CD8-positive, alpha-beta memory T cell (primary cell): ENCODE measurements at regions not wholly inside any gene's neighbourhood (a gene's known extent, or its start where the extent isn't known, plus 50 kb on each side); places are given as distances from the start of the nearest gene placed in this dataset.

ENCODE experiments used
- CTCF ChIA-PET: fragments of 350-600 bp; sonication (Branson Sonifier 250); formaldehyde crosslinking; loops from one replicate; lab custom pipeline; 2021; ENCODE audit warnings: antibody characterized with exemption; lab: Charles Lee
- POLR2A ChIA-PET: fragments of 350-600 bp; sonication (Branson Sonifier 250); formaldehyde crosslinking; loops from one replicate; lab custom pipeline; 2021; ENCODE audit warnings: antibody characterized with exemption; lab: Charles Lee
- DNase-seq, 5 donors: peaks; one replicate each; pipeline versions ENCODE4 v3.0.0 to v3.0.0-alpha.2; 2020 to 2022; ENCODE audit warnings: mixed read lengths in 1 of 5
- H3K27ac ChIP-seq: one replicate; pipeline ENCODE4 v1.7.0; 2013; ENCODE audit warnings: low read depth, mild to moderate bottlenecking, low read length, moderate library complexity
- H3K27me3 ChIP-seq: 2 replicates; pipeline ENCODE4 v1.7.0; 2013; ENCODE audit warnings: low read length, mild to moderate bottlenecking; ENCODE audit not compliant: insufficient read depth, poor library complexity, severe bottlenecking
- H3K36me3 ChIP-seq: 2 replicates; pipeline ENCODE4 v1.7.0; 2013; ENCODE audit warnings: mild to moderate bottlenecking, low read length, moderate library complexity; ENCODE audit not compliant: insufficient read depth
- H3K4me1 ChIP-seq: 2 replicates; pipeline ENCODE4 v1.7.0; 2013; ENCODE audit warnings: mild to moderate bottlenecking, low read length, moderate library complexity; ENCODE audit not compliant: insufficient read depth
- H3K4me3 ChIP-seq: 2 replicates; pipeline ENCODE4 v1.7.0; 2013; ENCODE audit warnings: mild to moderate bottlenecking, low read length
- H3K9me3 ChIP-seq: 2 replicates; pipeline ENCODE4 v1.7.0; 2013; ENCODE audit warnings: mild to moderate bottlenecking, low read length
- H3K27ac Mint-ChIP-seq, 8 donors: one replicate each; pipeline ENCODE4 v1.8.0; 2020 to 2021; ENCODE audit warnings: mixed read lengths in 8 of 8, mild to moderate bottlenecking in 6 of 8, inconsistent platforms in 3 of 8, moderate library complexity in 3 of 8
- H3K27me3 Mint-ChIP-seq, 2 donors: one replicate each; pipeline ENCODE4 v1.8.0; 2020 to 2021; ENCODE audit warnings: mixed read lengths in 2 of 2, mild to moderate bottlenecking in 1 of 2, moderate library complexity in 1 of 2
- H3K36me3 Mint-ChIP-seq, 3 donors: one replicate each; pipeline ENCODE4 v1.8.0; 2020 to 2021; ENCODE audit warnings: mixed read lengths in 3 of 3, inconsistent platforms in 1 of 3, mild to moderate bottlenecking in 1 of 3
- H3K4me1 Mint-ChIP-seq, 3 donors: one replicate each; pipeline ENCODE4 v1.8.0; 2020 to 2021; ENCODE audit warnings: mixed read lengths in 3 of 3, inconsistent platforms in 1 of 3, mild to moderate bottlenecking in 1 of 3
- H3K4me3 Mint-ChIP-seq, 7 donors: one replicate each; pipeline ENCODE4 v1.8.0; 2020 to 2021; ENCODE audit warnings: mixed read lengths in 7 of 7, mild to moderate bottlenecking in 6 of 7, moderate library complexity in 4 of 7, inconsistent platforms in 2 of 7
- H3K9me3 Mint-ChIP-seq, 5 donors: one replicate each; pipeline ENCODE4 v1.8.0; 2020 to 2022; ENCODE audit warnings: mixed read lengths in 5 of 5, mild to moderate bottlenecking in 3 of 5, moderate library complexity in 2 of 5, inconsistent platforms in 1 of 5

GRCh38 chr3:176939022-176939817 lies 258.1 kb downstream of the TBL1XR1 start:
- H3K27me3 Mint-ChIP-seq = peaks cover 10 to 28% of the 10 kb centered on the region in 2 donors
- H3K4me3 Mint-ChIP-seq = no peak overlapping the region
- H3K4me1 Mint-ChIP-seq = no peaks in the 10 kb centered on the region
- H3K4me3 ChIP-seq = no peak overlapping the region
- H3K9me3 Mint-ChIP-seq = no peaks in the 10 kb centered on the region
- no peaks in the 10 kb centered on the region for H3K27me3 ChIP-seq
- H3K27ac Mint-ChIP-seq = no peak overlapping the region
- POLR2A ChIA-PET = no interaction called here
- CTCF ChIA-PET = interaction anchor here (0.7 to 2.4 kb wide), 4 partner anchors 48 to 71 kb away, joined by 3 to 10 read pairs (median 3); no protein-coding TSS in a partner anchor
- no peaks in the 10 kb centered on the region for H3K9me3 ChIP-seq
- H3K36me3 Mint-ChIP-seq = no peaks in the 10 kb centered on the region
- no peaks in the 10 kb centered on the region for H3K36me3 ChIP-seq
- no peaks in the 10 kb centered on the region for H3K4me1 ChIP-seq
- H3K27ac ChIP-seq = no peak overlapping the region
- peak in 3 of 5 donors; percentile 21 to 47 (median 31) for DNase-seq

DNA sequence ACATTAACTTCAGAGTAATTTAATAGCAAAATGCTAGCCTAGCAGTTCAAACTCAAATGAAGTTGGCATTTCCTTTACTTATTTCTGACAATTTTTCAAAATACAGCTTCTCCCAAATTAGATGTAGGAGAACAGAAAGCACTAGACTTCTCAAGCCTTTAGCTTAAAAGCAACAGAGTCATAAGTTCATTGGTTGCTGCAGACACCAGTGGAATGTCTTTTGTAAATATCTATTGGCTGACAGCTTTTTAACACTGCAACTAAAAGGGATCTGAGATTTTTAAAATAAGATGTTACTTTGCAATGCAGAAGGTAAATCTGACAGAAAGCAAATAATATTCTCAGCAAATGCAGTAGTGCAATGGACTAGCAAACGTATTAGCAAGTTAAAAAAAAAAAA lies 259.3 kb downstream of the TBL1XR1 start:
- H3K27ac Mint-ChIP-seq = no peak overlapping the region
- H3K9me3 Mint-ChIP-seq = no peaks in the 10 kb centered on the region
- peaks cover 10 to 28% of the 10 kb centered on the region in 2 donors for H3K27me3 Mint-ChIP-seq
- no peaks in the 10 kb centered on the region for H3K4me1 Mint-ChIP-seq
- Histone ChIP-seq H3K27me3 (no peaks in the 10 kb centered on the region), H3K4me3 (no peak overlapping the region), H3K27ac (no peak overlapping the region), H3K36me3 (no peaks in the 10 kb centered on the region), H3K4me1 (no peaks in the 10 kb centered on the region), H3K9me3 (no peaks in the 10 kb centered on the region)
- ChIA-PET POLR2A (no interaction called here), CTCF (interaction anchor here (0.9 to 2.4 kb wide), 3 partner anchors 8 to 65 kb away, joined by 3 to 10 read pairs (median 5); no protein-coding TSS in a partner anchor)
- no peaks in the 10 kb centered on the region for H3K36me3 Mint-ChIP-seq
- DNase-seq = no peak
- no peak overlapping the region for H3K4me3 Mint-ChIP-seq

DNA sequence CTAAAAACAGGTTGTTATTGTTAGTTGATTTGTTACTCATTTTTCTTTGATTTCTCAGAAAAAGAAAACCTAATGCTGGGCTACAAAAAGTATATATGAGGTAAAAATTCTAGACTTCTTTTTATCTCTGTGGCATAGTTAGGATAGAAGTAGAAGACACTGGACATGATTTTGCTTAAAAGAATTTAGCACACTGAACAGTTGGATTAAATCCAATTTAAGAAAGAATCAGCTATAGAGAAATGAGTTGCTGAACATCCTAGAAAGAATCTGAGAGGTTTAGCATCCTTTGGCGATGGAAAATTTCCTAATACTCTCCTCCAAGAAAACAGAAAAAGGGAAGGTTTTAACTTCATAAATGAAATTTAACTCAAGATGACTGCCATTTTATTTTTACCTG lies 259.7 kb downstream of the TBL1XR1 start:
- no peak overlapping the region for H3K27ac Mint-ChIP-seq
- H3K4me3 ChIP-seq = no peak overlapping the region
- DNase-seq = no peak
- no peaks in the 10 kb centered on the region for H3K9me3 ChIP-seq
- no peak overlapping the region for H3K4me3 Mint-ChIP-seq
- ChIA-PET CTCF (interaction anchor here (2.4 kb wide), 1 partner anchor 65 kb away, joined by 10 read pairs; no protein-coding TSS in a partner anchor), POLR2A (no interaction called here)
- peaks cover 10 to 28% of the 10 kb centered on the region in 2 donors for H3K27me3 Mint-ChIP-seq
- no peaks in the 10 kb centered on the region for H3K4me1 Mint-ChIP-seq
- H3K4me1 ChIP-seq = no peaks in the 10 kb centered on the region
- no peaks in the 10 kb centered on the region for H3K27me3 ChIP-seq
- H3K27ac ChIP-seq = no peak overlapping the region
- no peaks in the 10 kb centered on the region for H3K36me3 Mint-ChIP-seq
- H3K36me3 ChIP-seq = no peaks in the 10 kb centered on the region
- no peaks in the 10 kb centered on the region for H3K9me3 Mint-ChIP-seq

DNA sequence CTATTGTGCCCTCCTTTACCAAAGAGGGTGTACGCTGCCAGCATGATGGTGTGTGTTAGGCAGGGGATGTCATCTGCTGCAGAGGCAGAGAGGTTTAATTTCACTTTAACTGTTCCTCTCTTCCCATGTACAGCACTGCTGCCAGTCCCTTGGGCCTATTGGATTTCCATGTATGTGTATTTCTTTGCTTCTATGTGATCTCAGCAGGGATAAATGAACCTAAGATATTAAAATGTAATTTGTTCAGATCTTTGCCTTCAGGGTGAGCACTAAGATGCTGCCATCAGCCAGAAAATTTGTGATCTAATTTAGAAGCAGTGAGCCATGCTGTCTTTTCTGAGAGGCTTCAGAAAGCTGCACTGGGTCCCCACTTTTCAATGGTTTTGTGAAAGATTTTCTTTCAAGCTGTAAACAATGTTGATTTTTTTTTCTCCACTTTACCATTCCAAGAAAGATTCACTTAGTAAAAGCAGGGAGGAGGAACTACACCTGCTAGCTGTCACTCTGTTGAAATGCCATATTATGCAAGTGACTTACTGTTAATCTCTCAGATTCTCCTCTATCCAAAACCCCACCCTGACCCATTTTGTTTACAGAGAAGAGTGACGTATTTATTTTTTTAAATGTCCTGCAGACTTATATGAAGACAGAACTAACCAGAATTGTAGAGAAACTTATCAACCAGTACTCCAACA lies 261.9 kb downstream of the TBL1XR1 start:
- Mint-ChIP-seq H3K4me1 (no peaks in the 10 kb centered on the region), H3K27ac (peak overlapping the region in 1 of 8 donors; percentile 21), H3K36me3 (no peaks in the 10 kb centered on the region), H3K27me3 (peaks cover 9 to 22% of the 10 kb centered on the region in 2 donors), H3K4me3 (no peak overlapping the region), H3K9me3 (no peaks in the 10 kb centered on the region)
- no peaks in the 10 kb centered on the region for H3K36me3 ChIP-seq
- no peak for DNase-seq
- H3K27ac ChIP-seq = no peak overlapping the region
- no peaks in the 10 kb centered on the region for H3K27me3 ChIP-seq
- H3K4me3 ChIP-seq = no peak overlapping the region
- ChIA-PET POLR2A (no interaction called here), CTCF (no interaction called here)
- H3K9me3 ChIP-seq = no peaks in the 10 kb centered on the region
- no peaks in the 10 kb centered on the region for H3K4me1 ChIP-seq

- Histone ChIP-seq H3K4me3 (no peak overlapping the region), H3K4me1 (no peaks in the 10 kb centered on the region), H3K27me3 (no peaks in the 10 kb centered on the region), H3K36me3 (no peaks in the 10 kb centered on the region), H3K27ac (no peak overlapping the region), H3K9me3 (no peaks in the 10 kb centered on the region)
- DNase-seq = no peak
- H3K27ac Mint-ChIP-seq = no peak overlapping the region
- H3K4me3 Mint-ChIP-seq = no peak overlapping the region
- no peaks in the 10 kb centered on the region for H3K36me3 Mint-ChIP-seq
- H3K9me3 Mint-ChIP-seq = no peaks in the 10 kb centered on the region
- CTCF ChIA-PET = no interaction called here
- POLR2A ChIA-PET = no interaction called here
- H3K4me1 Mint-ChIP-seq = no peaks in the 10 kb centered on the region
- peaks cover 7 to 19% of the 10 kb centered on the region in 2 donors for H3K27me3 Mint-ChIP-seq
Measured at GRCh38 chr3:176934698-176935097, 262.6 kb downstream of the TBL1XR1 start.

GRCh38 chr3:176933704-176934103 lies 263.6 kb downstream of the TBL1XR1 start:
- Histone ChIP-seq H3K27me3 (no peaks in the 10 kb centered on the region), H3K27ac (no peak overlapping the region), H3K9me3 (no peaks in the 10 kb centered on the region), H3K4me1 (no peaks in the 10 kb centered on the region), H3K4me3 (no peak overlapping the region), H3K36me3 (no peaks in the 10 kb centered on the region)
- Mint-ChIP-seq H3K9me3 (no peaks in the 10 kb centered on the region), H3K4me1 (no peaks in the 10 kb centered on the region), H3K27ac (no peak overlapping the region), H3K27me3 (peaks cover 6 to 20% of the 10 kb centered on the region in 2 donors), H3K36me3 (no peaks in the 10 kb centered on the region), H3K4me3 (no peak overlapping the region)
- ChIA-PET CTCF (no interaction called here), POLR2A (no interaction called here)
- DNase-seq = no peak

DNA sequence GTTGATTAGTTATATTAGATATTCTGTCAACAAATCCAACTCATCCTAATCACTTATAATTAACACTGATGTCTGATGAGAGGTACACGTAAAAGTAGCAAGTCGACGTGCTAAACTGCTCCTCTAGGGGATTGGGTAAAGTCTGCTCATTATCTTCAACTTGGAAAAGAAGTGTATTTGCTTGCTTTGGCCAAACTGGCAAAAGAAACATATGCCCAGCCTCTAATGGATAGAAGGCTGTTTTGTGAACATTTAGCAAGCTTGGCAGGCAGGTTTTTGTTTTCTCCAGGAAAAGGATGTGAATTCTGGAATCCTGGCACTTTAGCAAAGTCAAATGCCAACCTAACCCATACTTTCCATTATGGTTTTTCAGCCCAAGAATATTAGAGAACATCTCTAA lies 264.8 kb downstream of the TBL1XR1 start:
- no peaks in the 10 kb centered on the region for H3K4me1 ChIP-seq
- ChIA-PET CTCF (no interaction called here), POLR2A (no interaction called here)
- no peaks in the 10 kb centered on the region for H3K27me3 ChIP-seq
- Mint-ChIP-seq H3K36me3 (no peaks in the 10 kb centered on the region), H3K4me1 (no peaks in the 10 kb centered on the region), H3K9me3 (no peaks in the 10 kb centered on the region), H3K27ac (no peak overlapping the region), H3K4me3 (no peak overlapping the region), H3K27me3 (peaks cover 6 to 23% of the 10 kb centered on the region in 2 donors)
- H3K27ac ChIP-seq = no peak overlapping the region
- H3K9me3 ChIP-seq = no peaks in the 10 kb centered on the region
- no peak overlapping the region for H3K4me3 ChIP-seq
- H3K36me3 ChIP-seq = no peaks in the 10 kb centered on the region
- no peak for DNase-seq

DNA sequence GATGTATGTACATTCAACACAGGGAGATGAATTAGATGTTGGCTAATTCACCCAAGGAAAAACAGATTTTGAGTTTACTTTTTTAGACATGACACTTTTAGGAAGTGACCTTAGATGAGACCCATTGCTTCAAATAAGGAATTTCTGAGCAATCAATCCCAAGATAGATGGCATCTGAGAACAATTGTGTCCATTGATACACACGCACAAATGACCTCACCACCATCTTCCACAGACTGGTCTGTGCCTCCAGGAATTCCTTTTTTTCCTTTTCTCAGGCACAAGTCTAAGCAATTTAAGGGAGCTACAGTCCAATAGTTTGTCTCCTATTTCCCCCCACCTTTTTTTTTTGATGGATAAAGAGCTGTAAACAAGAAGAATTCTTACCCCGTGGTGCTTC lies 265.3 kb downstream of the TBL1XR1 start:
- DNase-seq = no peak
- Mint-ChIP-seq H3K9me3 (peaks cover 0 to 3% (median 0%) of the 10 kb centered on the region in 5 donors), H3K27ac (no peak overlapping the region), H3K36me3 (no peaks in the 10 kb centered on the region), H3K27me3 (peaks cover 6 to 21% of the 10 kb centered on the region in 2 donors), H3K4me1 (no peaks in the 10 kb centered on the region), H3K4me3 (no peak overlapping the region)
- no peaks in the 10 kb centered on the region for H3K36me3 ChIP-seq
- no peaks in the 10 kb centered on the region for H3K4me1 ChIP-seq
- no peak overlapping the region for H3K4me3 ChIP-seq
- CTCF ChIA-PET = no interaction called here
- no peaks in the 10 kb centered on the region for H3K27me3 ChIP-seq
- H3K27ac ChIP-seq = no peak overlapping the region
- H3K9me3 ChIP-seq = no peaks in the 10 kb centered on the region
- POLR2A ChIA-PET = no interaction called here
